GM19238 (cell line): ENCODE measurements at regions not wholly inside any gene's neighbourhood (a gene's known extent, or its start where the extent isn't known, plus 50 kb on each side); places are given as distances from the start of the nearest gene placed in this dataset.

ENCODE experiments used
- DNase-seq: peaks from one replicate; pipeline ENCODE4 v3.0.0; 2011; ENCODE audit warnings: low spot score; ENCODE audit not compliant: insufficient read length

- no peak for DNase-seq
Observed at GRCh38 chr5:124087752-124088151, 575.8 kb downstream of the CSNK1G3 start.

GRCh38 chr5:124080256-124080655, 568.3 kb downstream of the CSNK1G3 start:
- no peak for DNase-seq

GRCh38 chr5:124079062-124079461, 567.1 kb downstream of the CSNK1G3 start:
- no peak for DNase-seq

GRCh38 chr5:124074500-124074899, 562.5 kb downstream of the CSNK1G3 start:
- no peak for DNase-seq

- no peak for DNase-seq
Observed at GRCh38 chr5:124072570-124072969, 560.6 kb downstream of the CSNK1G3 start.

GRCh38 chr5:124071039-124071438, 559.1 kb downstream of the CSNK1G3 start:
- no peak for DNase-seq

GRCh38 chr5:124065508-124065907, 553.5 kb downstream of the CSNK1G3 start:
- no peak for DNase-seq

GRCh38 chr5:124064956-124065355, 553.0 kb downstream of the CSNK1G3 start:
- DNase-seq = no peak

GRCh38 chr5:124061663-124062062, 549.7 kb downstream of the CSNK1G3 start:
- DNase-seq = no peak

- DNase-seq = no peak
Observed at GRCh38 chr5:124061068-124061430, 549.1 kb downstream of the CSNK1G3 start.

GRCh38 chr5:124060413-124061067, 548.6 kb downstream of the CSNK1G3 start:
- DNase-seq = no peak

- no peak for DNase-seq
Observed at GRCh38 chr5:124060011-124060410, 548.0 kb downstream of the CSNK1G3 start.

- DNase-seq = no peak
Observed at GRCh38 chr5:124059200-124059599, 547.2 kb downstream of the CSNK1G3 start.

- DNase-seq = no peak
Observed at GRCh38 chr5:124057724-124058231, 545.8 kb downstream of the CSNK1G3 start.

GRCh38 chr5:124056991-124057723, 545.2 kb downstream of the CSNK1G3 start:
- DNase-seq = no peak

GRCh38 chr5:124056326-124056990, 544.5 kb downstream of the CSNK1G3 start:
- DNase-seq = no peak

GRCh38 chr5:124055751-124056150, 543.8 kb downstream of the CSNK1G3 start:
- DNase-seq = no peak

GRCh38 chr5:124054564-124054963, 542.6 kb downstream of the CSNK1G3 start:
- no peak for DNase-seq

- no peak for DNase-seq
Observed at GRCh38 chr5:124053340-124053739, 541.4 kb downstream of the CSNK1G3 start.

GRCh38 chr5:124052201-124052600, 540.2 kb downstream of the CSNK1G3 start:
- no peak for DNase-seq

GRCh38 chr5:124050120-124050770, 538.3 kb downstream of the CSNK1G3 start:
- DNase-seq = no peak

GRCh38 chr5:124045412-124045811, 533.4 kb downstream of the CSNK1G3 start:
- DNase-seq = no peak
